SK-N-SH treated with all-trans-retinoic acid at 6 μM for 48 hours (cell line): ENCODE measurements at regions not wholly inside any gene's neighbourhood (a gene's known extent, or its start where the extent isn't known, plus 50 kb on each side); places are given as distances from the start of the nearest gene placed in this dataset.
A peak's percentile ranks its signal among the peaks of the same experiment; 100 is the strongest.

Experiments used
- ATAC-seq: fragments of 200-7000 bp; cut with Tn5 transposase; 3 replicates; pipeline ENCODE4 v1.9.1; 2020; ENCODE audit warnings: mild to moderate bottlenecking, moderate library complexity
- CREB5 ChIP-seq: fragments of 250-450 bp; sonication (Bioruptor Pico); IDR thresholded peaks from 2 replicates; pipeline ENCODE4 v1.5.1; 2020; ENCODE audit warnings: low read depth, mild to moderate bottlenecking, moderate library complexity
- CSDC2 ChIP-seq: fragments of 250-450 bp; sonication (Bioruptor Pico); IDR thresholded peaks from 2 replicates; pipeline ENCODE4 v1.5.0; 2020; ENCODE audit warnings: mild to moderate bottlenecking, moderate library complexity
- CSRNP3 ChIP-seq: fragments of 250-450 bp; sonication (Bioruptor Pico); IDR thresholded peaks from 2 replicates; pipeline ENCODE4 v1.5.1; 2021; ENCODE audit warnings: mild to moderate bottlenecking, moderate library complexity
- ISL1 ChIP-seq: fragments of 250-450 bp; sonication (Bioruptor Pico); IDR thresholded peaks from 2 replicates; pipeline ENCODE4 v2.1.2; 2022; ENCODE audit warnings: mild to moderate bottlenecking, moderate library complexity
- PATZ1 ChIP-seq: fragments of 250-450 bp; sonication (Bioruptor Pico); IDR thresholded peaks from 2 replicates; pipeline ENCODE4 v1.8.0; 2020; ENCODE audit warnings: mild to moderate bottlenecking, moderate library complexity, borderline replicate concordance
- POU6F1 ChIP-seq: fragments of 250-450 bp; sonication (Bioruptor Pico); IDR thresholded peaks from 2 replicates; pipeline ENCODE4 v1.8.0; 2021; ENCODE audit warnings: low read depth, mild to moderate bottlenecking, moderate library complexity, borderline replicate concordance
- RARB ChIP-seq: fragments of 250-450 bp; sonication (Bioruptor Pico); IDR thresholded peaks from 2 replicates; pipeline ENCODE4 v1.8.0; 2021; ENCODE audit warnings: mild to moderate bottlenecking, moderate library complexity
- TOX ChIP-seq: fragments of 250-450 bp; sonication (Bioruptor Pico); IDR thresholded peaks from 2 replicates; pipeline ENCODE4 v1.8.0; 2021; ENCODE audit warnings: mild to moderate bottlenecking, moderate library complexity, borderline replicate concordance
- ZFP3 ChIP-seq: fragments of 250-450 bp; sonication (Bioruptor Pico); IDR thresholded peaks from 2 replicates; pipeline ENCODE4 v1.5.0; 2020; ENCODE audit warnings: mild to moderate bottlenecking, moderate library complexity
- ZFP30 ChIP-seq: fragments of 450-650 bp; formaldehyde crosslinking; IDR thresholded peaks from 2 replicates; pipeline ENCODE4 v1.5.0; 2022; ENCODE audit warnings: mild to moderate bottlenecking, moderate library complexity
- ZNF565 ChIP-seq: fragments of 450-650 bp; formaldehyde crosslinking; conservative IDR thresholded peaks from 2 replicates; pipeline ENCODE4 v1.5.0; 2020; ENCODE audit warnings: low read depth, mild to moderate bottlenecking, moderate library complexity
- ZNF70 ChIP-seq: fragments of 450-650 bp; formaldehyde crosslinking; IDR thresholded peaks from 2 replicates; pipeline ENCODE4 v1.5.0; 2020; ENCODE audit warnings: mild to moderate bottlenecking, moderate library complexity
- ZNF8 ChIP-seq: fragments of 450-650 bp; formaldehyde crosslinking; IDR thresholded peaks from 2 replicates; pipeline ENCODE4 v1.5.0; 2020; ENCODE audit warnings: mild to moderate bottlenecking, moderate library complexity
- TF ChIP-seq, protein P1 (sequence below): fragments of 250-450 bp; sonication (Bioruptor Pico); IDR thresholded peaks from 2 replicates; pipeline ENCODE4 v1.5.0; 2020; ENCODE audit warnings: mild to moderate bottlenecking, moderate library complexity

DNA sequence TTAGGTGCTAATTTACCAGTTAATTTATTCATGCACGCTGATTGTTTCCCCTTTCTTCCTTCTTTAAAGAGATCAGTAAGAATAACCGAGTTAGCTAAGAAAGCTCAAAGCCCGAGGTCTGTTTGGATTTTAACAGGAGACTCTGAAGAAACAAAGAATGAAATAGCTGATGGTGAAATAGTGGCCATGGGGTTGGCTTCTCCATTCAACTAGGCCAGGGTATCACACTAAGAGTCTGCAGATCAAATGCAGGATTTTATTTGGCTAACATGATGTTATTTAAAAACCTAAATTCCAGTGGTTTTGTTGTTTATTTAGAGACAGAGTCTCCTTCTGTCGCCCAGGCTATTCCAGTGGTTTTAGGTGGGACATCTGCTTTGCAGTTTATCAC, 65.2 kb upstream of the SYPL1 start:
- no peak for ATAC-seq
- TF ChIP-seq CREB5 (CRISPR knock-in tag), result no peak
- TF ChIP-seq, protein P1, sequence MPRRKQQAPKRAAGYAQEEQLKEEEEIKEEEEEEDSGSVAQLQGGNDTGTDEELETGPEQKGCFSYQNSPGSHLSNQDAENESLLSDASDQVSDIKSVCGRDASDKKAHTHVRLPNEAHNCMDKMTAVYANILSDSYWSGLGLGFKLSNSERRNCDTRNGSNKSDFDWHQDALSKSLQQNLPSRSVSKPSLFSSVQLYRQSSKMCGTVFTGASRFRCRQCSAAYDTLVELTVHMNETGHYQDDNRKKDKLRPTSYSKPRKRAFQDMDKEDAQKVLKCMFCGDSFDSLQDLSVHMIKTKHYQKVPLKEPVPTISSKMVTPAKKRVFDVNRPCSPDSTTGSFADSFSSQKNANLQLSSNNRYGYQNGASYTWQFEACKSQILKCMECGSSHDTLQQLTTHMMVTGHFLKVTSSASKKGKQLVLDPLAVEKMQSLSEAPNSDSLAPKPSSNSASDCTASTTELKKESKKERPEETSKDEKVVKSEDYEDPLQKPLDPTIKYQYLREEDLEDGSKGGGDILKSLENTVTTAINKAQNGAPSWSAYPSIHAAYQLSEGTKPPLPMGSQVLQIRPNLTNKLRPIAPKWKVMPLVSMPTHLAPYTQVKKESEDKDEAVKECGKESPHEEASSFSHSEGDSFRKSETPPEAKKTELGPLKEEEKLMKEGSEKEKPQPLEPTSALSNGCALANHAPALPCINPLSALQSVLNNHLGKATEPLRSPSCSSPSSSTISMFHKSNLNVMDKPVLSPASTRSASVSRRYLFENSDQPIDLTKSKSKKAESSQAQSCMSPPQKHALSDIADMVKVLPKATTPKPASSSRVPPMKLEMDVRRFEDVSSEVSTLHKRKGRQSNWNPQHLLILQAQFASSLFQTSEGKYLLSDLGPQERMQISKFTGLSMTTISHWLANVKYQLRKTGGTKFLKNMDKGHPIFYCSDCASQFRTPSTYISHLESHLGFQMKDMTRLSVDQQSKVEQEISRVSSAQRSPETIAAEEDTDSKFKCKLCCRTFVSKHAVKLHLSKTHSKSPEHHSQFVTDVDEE (CRISPR knock-in tag), result no peak
- TF ChIP-seq ZNF70 (CRISPR knock-in tag), result no peak
- no peak for TF ChIP-seq PATZ1
- no peak for TF ChIP-seq ZNF565

DNA sequence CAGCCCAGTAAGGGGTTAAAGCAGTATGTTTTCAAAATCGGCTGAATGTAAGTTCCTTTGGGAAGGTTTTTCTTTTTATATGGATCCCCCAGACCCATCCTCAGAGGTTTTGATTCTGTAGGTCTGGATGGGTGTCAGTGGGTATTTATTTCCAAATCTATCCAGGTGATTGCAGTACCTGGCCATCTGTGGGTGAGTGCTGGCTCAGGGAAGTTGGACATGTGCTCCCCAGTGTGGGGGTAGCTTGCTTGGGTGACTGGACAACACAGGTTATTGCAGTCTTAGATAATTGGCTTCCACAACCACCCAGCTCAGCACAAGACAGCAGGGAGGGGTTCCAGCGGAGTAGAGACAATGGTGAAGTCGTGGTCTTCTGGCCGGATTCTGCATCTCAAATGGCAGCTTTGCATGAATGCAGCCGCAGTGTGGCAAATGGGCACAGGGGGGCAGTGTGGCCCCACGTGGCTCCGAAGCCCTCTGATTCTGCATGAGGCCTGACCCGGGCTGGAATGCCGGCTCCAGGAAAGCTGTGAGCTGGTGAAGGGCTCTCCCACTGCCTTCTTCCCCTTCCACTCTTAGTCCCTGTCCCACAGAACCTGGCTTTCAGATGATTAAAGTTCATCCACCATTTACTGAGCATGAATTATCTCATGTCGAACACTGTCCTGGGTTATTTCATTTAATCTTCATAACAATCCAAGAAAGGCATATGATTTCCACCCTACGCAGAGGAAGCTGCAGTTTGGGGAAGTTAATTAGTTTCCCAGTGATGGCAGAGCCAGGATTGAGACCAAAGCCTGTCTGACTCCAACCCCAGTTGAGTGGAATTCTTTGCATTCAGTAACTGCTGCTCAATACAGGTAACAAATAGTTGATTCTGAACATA, 64.5 kb upstream of the SYPL1 start:
- no peak for TF ChIP-seq PATZ1
- TF ChIP-seq ZNF565, result no peak
- TF ChIP-seq ZNF8, result no peak
- no peak for TF ChIP-seq POU6F1
- 0 out of 2 replicates have a peak, but pooled peaks have one; percentile 18 for TF ChIP-seq ZFP3 (CRISPR knock-in tag)
- ATAC-seq, result peak; percentile 97

DNA sequence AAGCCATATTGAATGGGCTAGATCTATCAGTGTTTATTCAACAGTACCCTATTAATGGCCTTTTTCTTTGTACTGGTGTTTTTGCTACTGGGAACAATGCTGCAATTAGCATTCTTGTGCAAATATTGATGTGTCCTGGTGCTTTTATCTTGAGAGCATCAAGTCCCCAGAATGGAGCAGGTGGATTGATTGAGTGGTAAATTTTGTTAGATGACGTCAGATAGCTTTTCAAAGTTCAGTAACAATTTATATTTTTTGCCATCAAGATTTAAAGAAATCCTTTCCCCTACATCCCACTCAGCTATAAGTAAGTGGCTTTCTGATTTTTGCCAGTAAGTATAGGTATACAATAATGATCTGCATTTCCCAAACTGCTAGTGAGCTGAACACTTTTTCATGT, 63.4 kb upstream of the SYPL1 start:
- no peak for TF ChIP-seq ZFP30 (CRISPR knock-in tag)
- TF ChIP-seq ZNF8, result no peak
- no peak for TF ChIP-seq TOX (CRISPR knock-in tag)
- TF ChIP-seq ZFP3 (CRISPR knock-in tag), result no peak
- no peak for TF ChIP-seq CSDC2 (CRISPR knock-in tag)
- TF ChIP-seq POU6F1, result no peak
- TF ChIP-seq CSRNP3 (CRISPR knock-in tag), result no peak
- TF ChIP-seq RARB (CRISPR knock-in tag), result no peak
- no peak for TF ChIP-seq ISL1 (CRISPR knock-in tag)
- TF ChIP-seq, all 23 proteins: peak for 0
- ATAC-seq, result no peak
